CD4-positive, alpha-beta T cell treated with Interleukin-17A for 1 hour (primary cell): ENCODE measurements at regions not wholly inside any gene's neighbourhood (a gene's known extent, or its start where the extent isn't known, plus 50 kb on each side); places are given as distances from the start of the nearest gene placed in this dataset.
"Not testable (repeated sequence)": the region's sequence is repeated elsewhere in the genome, so short reads cannot be mapped to it uniquely, and the experiment has no call there.

Source experiments
- DNase-seq: peaks from one replicate; pipeline ENCODE4 v3.0.0-alpha.2; 2020

- DNase-seq: no peak
These were observed 655.2 kb upstream of the MAP3K7 start for GRCh38 chr6:91241946-91242613.

- DNase-seq: no peak
These were observed 654.2 kb upstream of the MAP3K7 start for GRCh38 chr6:91240878-91241603.

GRCh38 chr6:91221072-91221720, 634.3 kb upstream of the MAP3K7 start:
- no peak for DNase-seq

- DNase-seq: no peak
These were observed 626.5 kb upstream of the MAP3K7 start for GRCh38 chr6:91213229-91213901.

GRCh38 chr6:91198588-91199255, 611.9 kb upstream of the MAP3K7 start:
- DNase-seq: no peak

GRCh38 chr6:91196729-91197128, 609.9 kb upstream of the MAP3K7 start:
- DNase-seq: no peak

- DNase-seq: no peak
These were observed 606.6 kb upstream of the MAP3K7 start for GRCh38 chr6:91193446-91193845.

- not testable (repeated sequence) for DNase-seq
These were observed 603.2 kb upstream of the MAP3K7 start for GRCh38 chr6:91190041-91190440.

- no peak for DNase-seq
These were observed 598.2 kb upstream of the MAP3K7 start for GRCh38 chr6:91185072-91185471.

- no peak for DNase-seq
These were observed 594.5 kb upstream of the MAP3K7 start for GRCh38 chr6:91181416-91181815.

GRCh38 chr6:91173651-91174050, 586.8 kb upstream of the MAP3K7 start:
- DNase-seq: no peak

- DNase-seq: no peak
These were observed 586.3 kb upstream of the MAP3K7 start for GRCh38 chr6:91173186-91173585.

GRCh38 chr6:91171754-91172462, 585.0 kb upstream of the MAP3K7 start:
- DNase-seq: no peak

GRCh38 chr6:91167846-91168245, 581.0 kb upstream of the MAP3K7 start:
- DNase-seq: no peak

- DNase-seq: no peak
These were observed 579.6 kb upstream of the MAP3K7 start for GRCh38 chr6:91166271-91167046.

- DNase-seq: no peak
These were observed 577.2 kb upstream of the MAP3K7 start for GRCh38 chr6:91164105-91164504.

GRCh38 chr6:91161246-91161645, 574.4 kb upstream of the MAP3K7 start:
- no peak for DNase-seq

GRCh38 chr6:91155129-91155785, 568.4 kb upstream of the MAP3K7 start:
- no peak for DNase-seq

- DNase-seq: no peak
These were observed 566.0 kb upstream of the MAP3K7 start for GRCh38 chr6:91152824-91153223.

GRCh38 chr6:91149956-91150705, 563.3 kb upstream of the MAP3K7 start:
- no peak for DNase-seq
